H1 (cell line): ENCODE measurements at regions not wholly inside any gene's neighbourhood (a gene's known extent, or its start where the extent isn't known, plus 50 kb on each side); places are given as distances from the start of the nearest gene placed in this dataset.
"Not testable (repeated sequence)": the region's sequence is repeated elsewhere in the genome, so short reads cannot be mapped to it uniquely, and the experiment has no call there.

ENCODE experiments used
- CTCF ChIA-PET: fragments of 300-600 bp; sonication (Branson Sonifier 250); formaldehyde crosslinking; loops from one replicate; lab custom pipeline; 2021; ENCODE audit not compliant: partially characterized antibody; lab: Charles Lee
- POLR2A ChIA-PET: fragments of 300-600 bp; sonication (Branson Sonifier 250); formaldehyde crosslinking; loops from one replicate; lab custom pipeline; 2021; ENCODE audit warnings: inconsistent platforms; ENCODE audit not compliant: partially characterized antibody; lab: Charles Lee
- DNase-seq, 2 experiments: peaks; one replicate each; pipeline versions ENCODE4 v3.0.0 to v3.0.0-alpha.2; 2010 to 2022; ENCODE audit warnings: low spot score in 2 of 2, low read depth in 1 of 2, mixed read lengths in 1 of 2
- FAIRE-seq: peaks from 2 replicates; lab custom pipeline; 2011; peaks lifted over from hg19 to GRCh38; lab: Jason Lieb, UNC
- H2AFZ ChIP-seq: 2 replicates; pipeline ENCODE4 v1.8.1; 2012; ENCODE audit warnings: low read length, inconsistent platforms
- H2AK5ac ChIP-seq: 2 replicates; pipeline ENCODE4 v1.6.1; 2013; ENCODE audit warnings: low read depth, low read length
- H2BK120ac ChIP-seq: replicated peaks from 2 replicates; pipeline ENCODE3; 2013; ENCODE audit warnings: low read depth, low read length, inconsistent platforms
- H2BK12ac ChIP-seq: 2 replicates; pipeline ENCODE4 v1.6.1; 2013; ENCODE audit warnings: low read depth, low read length
- H2BK15ac ChIP-seq: 2 replicates; pipeline ENCODE4 v1.6.1; 2013; ENCODE audit warnings: low read length
- H2BK20ac ChIP-seq: 2 replicates; pipeline ENCODE4 v1.6.1; 2013; ENCODE audit warnings: low read length
- H2BK5ac ChIP-seq: 2 replicates; pipeline ENCODE4 v1.6.1; 2013; ENCODE audit warnings: low read depth, low read length
- H3K14ac ChIP-seq: 2 replicates; pipeline ENCODE4 v1.6.1; 2013; ENCODE audit warnings: inconsistent platforms; ENCODE audit not compliant: insufficient read length
- H3K18ac ChIP-seq: 2 replicates; pipeline ENCODE4 v1.6.1; 2013; ENCODE audit warnings: low read length; ENCODE audit errors: extremely low read depth
- H3K23ac ChIP-seq: 2 replicates; pipeline ENCODE4 v1.6.1; 2013; ENCODE audit warnings: inconsistent platforms; ENCODE audit not compliant: insufficient read length
- H3K23me2 ChIP-seq: 2 replicates; pipeline ENCODE4 v1.6.1; 2013; ENCODE audit warnings: low read depth, low read length
- H3K27ac ChIP-seq: 2 replicates; pipeline ENCODE4 v1.6.1; 2011; ENCODE audit warnings: low read depth, low read length, inconsistent platforms
- H3K27me3 ChIP-seq, 4 experiments: replicated peaks in 1 of 4; 1 replicate in 1 of 4; 2 replicates in 3 of 4; pipeline versions ENCODE4 v1.6.1 to v1.8.1; 2011 to 2013; ENCODE audit warnings: low read length in 3 of 4, mild to moderate bottlenecking in 3 of 4, inconsistent platforms in 2 of 4, mixed read lengths in 2 of 4, moderate library complexity in 1 of 4; ENCODE audit not compliant: control insufficient read depth in 3 of 4, insufficient read depth in 3 of 4; ENCODE audit errors: extremely low read depth in 1 of 4
- H3K36me3 ChIP-seq, 4 experiments: 2 replicates each; pipeline versions ENCODE4 v1.6.1 to v1.8.1; 2011 to 2013; ENCODE audit warnings: mild to moderate bottlenecking in 4 of 4, low read length in 3 of 4, moderate library complexity in 2 of 4, control low read depth in 1 of 4, inconsistent platforms in 1 of 4; ENCODE audit not compliant: insufficient read depth in 4 of 4, control insufficient read depth in 2 of 4
- H3K4ac ChIP-seq: replicated peaks from 2 replicates; pipeline ENCODE3; 2013; ENCODE audit warnings: low read length, low read depth, mixed read lengths, inconsistent platforms; ENCODE audit not compliant: insufficient read length
- H3K4me1 ChIP-seq, 4 experiments: replicated peaks in 1 of 4; 1 replicate in 1 of 4; 2 replicates in 3 of 4; pipeline versions ENCODE4 v1.6.1 to v1.8.1; 2011 to 2013; ENCODE audit warnings: low read length in 3 of 4, inconsistent platforms in 2 of 4, mixed read lengths in 1 of 4; ENCODE audit not compliant: insufficient read depth in 4 of 4, control insufficient read depth in 3 of 4
- H3K4me2 ChIP-seq, 2 experiments: 2 replicates each; pipeline versions ENCODE4 v1.6.1 to v1.8.1; 2011 to 2013; ENCODE audit warnings: low read depth in 2 of 2, low read length in 2 of 2, control low read depth in 1 of 2, inconsistent platforms in 1 of 2, mild to moderate bottlenecking in 1 of 2; ENCODE audit not compliant: insufficient read depth in 1 of 2
- H3K4me3 ChIP-seq, 4 experiments: fragments of 200-600, 300-600 bp in 1 of 4; sonication (generic), shearing (Covaris generic), sonication (Bioruptor Twin) in 1 of 4; 2 replicates each; pipeline versions ENCODE4 v1.5.1 to v1.8.1; 2011 to 2016; ENCODE audit warnings: low read length in 4 of 4, low read depth in 3 of 4, control low read depth in 2 of 4, inconsistent platforms in 2 of 4, mild to moderate bottlenecking in 2 of 4, mixed read lengths in 1 of 4, moderate library complexity in 1 of 4; ENCODE audit not compliant: insufficient read depth in 2 of 4; ENCODE audit errors: extremely low read depth in 1 of 4
- H3K56ac ChIP-seq: replicated peaks from 2 replicates; pipeline ENCODE3; 2013; ENCODE audit warnings: low read depth, mild to moderate bottlenecking, mixed read lengths, low read length, inconsistent platforms; ENCODE audit not compliant: insufficient read length
- H3K79me1 ChIP-seq: 2 replicates; pipeline ENCODE4 v1.6.1; 2013; ENCODE audit warnings: low read depth, low read length, control low read depth
- H3K79me2 ChIP-seq, 2 experiments: 2 replicates each; pipeline versions ENCODE4 v1.6.1 to v1.8.1; 2012 to 2013; ENCODE audit warnings: low read length in 2 of 2, mild to moderate bottlenecking in 2 of 2, inconsistent platforms in 1 of 2; ENCODE audit not compliant: insufficient read depth in 2 of 2, control insufficient read depth in 1 of 2
- H3K9ac ChIP-seq, 4 experiments: replicated peaks in 1 of 4; 1 replicate in 1 of 4; 2 replicates in 3 of 4; pipeline versions ENCODE4 v1.6.1 to v1.8.1; 2011 to 2013; ENCODE audit warnings: low read depth in 3 of 4, low read length in 3 of 4, control low read depth in 2 of 4, mild to moderate bottlenecking in 2 of 4, moderate library complexity in 2 of 4, inconsistent platforms in 1 of 4; ENCODE audit errors: extremely low read depth in 1 of 4
- H3K9me3 ChIP-seq, 2 experiments: 2 replicates each; pipeline versions ENCODE4 v1.6.1 to v1.8.1; 2012 to 2013; ENCODE audit warnings: mild to moderate bottlenecking in 2 of 2, moderate library complexity in 2 of 2, control low read depth in 1 of 2, inconsistent platforms in 1 of 2, low read depth in 1 of 2, low read length in 1 of 2, mixed read lengths in 1 of 2; ENCODE audit not compliant: insufficient read depth in 2 of 2
- H4K20me1 ChIP-seq, 2 experiments: replicated peaks in 1 of 2; 2 replicates each; pipeline versions ENCODE3 to v1.8.1; 2011 to 2013; ENCODE audit warnings: inconsistent platforms in 2 of 2, low read length in 2 of 2, mild to moderate bottlenecking in 1 of 2; ENCODE audit not compliant: insufficient read depth in 2 of 2, control insufficient read depth in 1 of 2
- H4K5ac ChIP-seq: 2 replicates; pipeline ENCODE4 v1.6.1; 2013; ENCODE audit warnings: low read length, low read depth, mixed read lengths, inconsistent platforms; ENCODE audit not compliant: insufficient read length
- H4K8ac ChIP-seq: 2 replicates; pipeline ENCODE4 v1.8.0; 2013; ENCODE audit warnings: mild to moderate bottlenecking, moderate library complexity, low read length, inconsistent platforms; ENCODE audit not compliant: insufficient read depth; ENCODE audit errors: extremely low read depth
- H4K91ac ChIP-seq: replicated peaks from 2 replicates; pipeline ENCODE3; 2013; ENCODE audit warnings: low read length, mixed read lengths, inconsistent platforms; ENCODE audit not compliant: insufficient read length
- WGBS, 2 experiments: shearing (Covaris generic) in 1 of 2; methylation state at CpG; one replicate each; pipeline versions ENCODE4 v1.1.6 to v1.1.7; 2013 to 2015; ENCODE audit warnings: low lambda C conversion rate in 2 of 2, mixed read lengths in 2 of 2, inconsistent platforms in 1 of 2, low coverage in 1 of 2, missing lambda C conversion rate in 1 of 2; ENCODE audit not compliant: insufficient replicate concordance in 2 of 2, insufficient coverage in 1 of 2, insufficient read length in 1 of 2; ENCODE audit errors: extremely low coverage in 1 of 2, missing lambda C conversion rate in 1 of 2; 5-methylcytosine and 5-hydroxymethylcytosine counted together

GRCh38 chr10:78219568-78219967 lies 185.9 kb downstream of the RPS24 start:
- H3K56ac ChIP-seq, H3K23ac ChIP-seq, H4K20me1 ChIP-seq, H3K36me3 ChIP-seq, H4K8ac ChIP-seq, H2BK5ac ChIP-seq, POLR2A ChIA-PET, H2BK12ac ChIP-seq, H3K9me3 ChIP-seq, H4K91ac ChIP-seq, H3K4me2 ChIP-seq, H3K14ac ChIP-seq, H2BK120ac ChIP-seq, H3K4ac ChIP-seq, H3K27ac ChIP-seq, H2AK5ac ChIP-seq, H2AFZ ChIP-seq, H3K79me2 ChIP-seq, H3K18ac ChIP-seq, H3K4me1 ChIP-seq, DNase-seq, H2BK20ac ChIP-seq, H3K79me1 ChIP-seq, H2BK15ac ChIP-seq, H3K27me3 ChIP-seq, H4K5ac ChIP-seq, H3K4me3 ChIP-seq, FAIRE-seq, H3K9ac ChIP-seq, H3K23me2 ChIP-seq: not testable (repeated sequence)
- CTCF ChIA-PET = interaction anchor here (0.6 to 6.7 kb wide), 9 partner anchors 9 to 172 kb away, joined by 3 to 60 read pairs (median 4); no protein-coding TSS in a partner anchor
- WGBS, 2 experiments = 72% methylated on average over 4 of the region's 4 CpGs; no CpG with 5 or more reads in 1 of the 2 experiments
